ENCODE measurements at regions not wholly inside any gene's neighbourhood (a gene's known extent, or its start where the extent isn't known, plus 50 kb on each side); places are given as distances from the start of the nearest gene placed in this dataset.
"Not testable (repeated sequence)": the region's sequence is repeated elsewhere in the genome, so short reads cannot be mapped to it uniquely, and the experiment has no call there.

- DNase-seq (ENCODE audit: low spot score) (no peak), ATAC-seq (no peak)
- no peaks in the 10 kb centered on the region for H3K9me3 Mint-ChIP-seq
- no peak overlapping the region for H3K27ac Mint-ChIP-seq
- no peaks in the 10 kb centered on the region for H3K4me1 Mint-ChIP-seq (ENCODE audit: low read depth in 2 of 2)
- no peak overlapping the region for H3K4me3 Mint-ChIP-seq
- no peaks in the 10 kb centered on the region for H3K36me3 Mint-ChIP-seq
- no peaks in the 10 kb centered on the region for H3K27me3 Mint-ChIP-seq
These were observed 90.8 kb downstream of the GJA1 start for GRCh38 chr6:121526282-121526681.

- Mint-ChIP-seq H3K4me3 (no peak overlapping the region), H3K4me1 (ENCODE audit: low read depth in 2 of 2) (no peaks in the 10 kb centered on the region), H3K27ac (no peak overlapping the region), H3K36me3 (no peaks in the 10 kb centered on the region), H3K9me3 (no peaks in the 10 kb centered on the region), H3K27me3 (no peaks in the 10 kb centered on the region)
- no peak for ATAC-seq
- no peak for DNase-seq (ENCODE audit: low spot score)
These were observed 96.3 kb downstream of the GJA1 start for GRCh38 chr6:121531658-121532169.

GRCh38 chr6:121533321-121533841, 97.9 kb downstream of the GJA1 start:
- no peak overlapping the region for H3K27ac Mint-ChIP-seq
- no peak for ATAC-seq
- H3K9me3 Mint-ChIP-seq, result no peaks in the 10 kb centered on the region
- H3K27me3 Mint-ChIP-seq, result no peaks in the 10 kb centered on the region
- no peak for DNase-seq (ENCODE audit: low spot score)
- no peaks in the 10 kb centered on the region for H3K4me1 Mint-ChIP-seq (ENCODE audit: low read depth in 2 of 2)
- no peak overlapping the region for H3K4me3 Mint-ChIP-seq
- H3K36me3 Mint-ChIP-seq, result no peaks in the 10 kb centered on the region

- ATAC-seq, result no peak
- H3K36me3 Mint-ChIP-seq, result no peaks in the 10 kb centered on the region
These were observed 100.3 kb downstream of the GJA1 start for GRCh38 chr6:121535777-121536176.

GRCh38 chr6:121536345-121536744, 100.9 kb downstream of the GJA1 start:
- ATAC-seq, result no peak
- H3K27me3 Mint-ChIP-seq, result no peaks in the 10 kb centered on the region
- H3K27ac Mint-ChIP-seq, result no peak overlapping the region
- H3K4me1 Mint-ChIP-seq (ENCODE audit: low read depth in 2 of 2), result no peaks in the 10 kb centered on the region
- H3K36me3 Mint-ChIP-seq, result no peaks in the 10 kb centered on the region
- DNase-seq (ENCODE audit: low spot score), result no peak
- H3K9me3 Mint-ChIP-seq, result no peaks in the 10 kb centered on the region
- H3K4me3 Mint-ChIP-seq, result no peak overlapping the region

More at GRCh38 chr6:121535777-121536176, 100.3 kb downstream of the GJA1 start:
- H3K4me3 Mint-ChIP-seq, result no peak overlapping the region
- H3K27me3 Mint-ChIP-seq, result no peaks in the 10 kb centered on the region
- no peak overlapping the region for H3K27ac Mint-ChIP-seq
- DNase-seq (ENCODE audit: low spot score), result no peak
- H3K9me3 Mint-ChIP-seq, result no peaks in the 10 kb centered on the region
- no peaks in the 10 kb centered on the region for H3K4me1 Mint-ChIP-seq (ENCODE audit: low read depth in 2 of 2)

GRCh38 chr6:121539439-121539838, 104.0 kb downstream of the GJA1 start:
- DNase-seq (ENCODE audit: low spot score), result no peak
- ATAC-seq, result no peak
- H3K9me3 Mint-ChIP-seq, result no peaks in the 10 kb centered on the region
- no peaks in the 10 kb centered on the region for H3K4me1 Mint-ChIP-seq (ENCODE audit: low read depth in 2 of 2)
- H3K27ac Mint-ChIP-seq, result no peak overlapping the region
- H3K36me3 Mint-ChIP-seq, result no peaks in the 10 kb centered on the region
- no peak overlapping the region for H3K4me3 Mint-ChIP-seq
- H3K27me3 Mint-ChIP-seq, result no peaks in the 10 kb centered on the region

GRCh38 chr6:121540210-121540609, 104.8 kb downstream of the GJA1 start:
- H3K27ac Mint-ChIP-seq, result no peak overlapping the region
- H3K9me3 Mint-ChIP-seq, result no peaks in the 10 kb centered on the region
- DNase-seq (ENCODE audit: low spot score) (no peak), ATAC-seq (no peak)
- H3K4me3 Mint-ChIP-seq, result no peak overlapping the region
- H3K4me1 Mint-ChIP-seq (ENCODE audit: low read depth in 2 of 2), result no peaks in the 10 kb centered on the region
- H3K27me3 Mint-ChIP-seq, result no peaks in the 10 kb centered on the region
- H3K36me3 Mint-ChIP-seq, result no peaks in the 10 kb centered on the region

GRCh38 chr6:121544691-121545090, 109.2 kb downstream of the GJA1 start:
- Mint-ChIP-seq H3K27me3 (no peaks in the 10 kb centered on the region), H3K27ac (no peak overlapping the region), H3K9me3 (no peaks in the 10 kb centered on the region), H3K36me3 (no peaks in the 10 kb centered on the region), H3K4me1 (ENCODE audit: low read depth in 2 of 2) (no peaks in the 10 kb centered on the region), H3K4me3 (no peak overlapping the region)
- no peak for DNase-seq (ENCODE audit: low spot score)
- ATAC-seq, result no peak

- Mint-ChIP-seq H3K36me3 (no peaks in the 10 kb centered on the region), H3K4me3 (no peak overlapping the region), H3K27me3 (no peaks in the 10 kb centered on the region), H3K9me3 (no peaks in the 10 kb centered on the region), H3K27ac (no peak overlapping the region), H3K4me1 (ENCODE audit: low read depth in 2 of 2) (no peaks in the 10 kb centered on the region)
- ATAC-seq (no peak), DNase-seq (ENCODE audit: low spot score) (no peak)
These were observed 112.7 kb downstream of the GJA1 start for GRCh38 chr6:121548131-121548530.

- H3K9me3 Mint-ChIP-seq, result no peaks in the 10 kb centered on the region
- H3K27me3 Mint-ChIP-seq, result no peaks in the 10 kb centered on the region
- H3K27ac Mint-ChIP-seq, result no peak overlapping the region
- no peaks in the 10 kb centered on the region for H3K4me1 Mint-ChIP-seq (ENCODE audit: low read depth in 2 of 2)
- no peak overlapping the region for H3K4me3 Mint-ChIP-seq
- no peak for DNase-seq (ENCODE audit: low spot score)
- no peak for ATAC-seq
- H3K36me3 Mint-ChIP-seq, result no peaks in the 10 kb centered on the region
These were observed 114.3 kb downstream of the GJA1 start for GRCh38 chr6:121549736-121550135.

GRCh38 chr6:121550491-121551010, 115.1 kb downstream of the GJA1 start:
- Mint-ChIP-seq H3K27me3 (no peaks in the 10 kb centered on the region), H3K9me3 (no peaks in the 10 kb centered on the region), H3K36me3 (no peaks in the 10 kb centered on the region), H3K27ac (no peak overlapping the region), H3K4me3 (no peak overlapping the region), H3K4me1 (ENCODE audit: low read depth in 2 of 2) (no peaks in the 10 kb centered on the region)
- ATAC-seq (no peak), DNase-seq (ENCODE audit: low spot score) (no peak)

GRCh38 chr6:121555201-121555600, 119.8 kb downstream of the GJA1 start:
- no peak overlapping the region for H3K27ac Mint-ChIP-seq
- H3K4me1 Mint-ChIP-seq (ENCODE audit: low read depth in 2 of 2), result no peaks in the 10 kb centered on the region
- ATAC-seq (no peak), DNase-seq (ENCODE audit: low spot score) (no peak)
- H3K27me3 Mint-ChIP-seq, result no peaks in the 10 kb centered on the region
- no peaks in the 10 kb centered on the region for H3K36me3 Mint-ChIP-seq
- H3K4me3 Mint-ChIP-seq, result no peak overlapping the region
- H3K9me3 Mint-ChIP-seq, result peaks cover 8% of the 10 kb centered on the region

- H3K36me3 Mint-ChIP-seq; H3K27ac Mint-ChIP-seq; ATAC-seq; DNase-seq (ENCODE audit: low spot score); H3K27me3 Mint-ChIP-seq; H3K9me3 Mint-ChIP-seq; H3K4me3 Mint-ChIP-seq; H3K4me1 Mint-ChIP-seq (ENCODE audit: low read depth in 2 of 2): not testable (repeated sequence)
These were observed 120.7 kb downstream of the GJA1 start for GRCh38 chr6:121556149-121556548.

GRCh38 chr6:121557146-121557940, 121.9 kb downstream of the GJA1 start:
- Mint-ChIP-seq H3K27ac (no peak overlapping the region), H3K9me3 (peaks cover 8% of the 10 kb centered on the region), H3K4me1 (ENCODE audit: low read depth in 2 of 2) (no peaks in the 10 kb centered on the region), H3K27me3 (no peaks in the 10 kb centered on the region), H3K36me3 (no peaks in the 10 kb centered on the region), H3K4me3 (no peak overlapping the region)
- DNase-seq (ENCODE audit: low spot score), result no peak
- no peak for ATAC-seq

Data from natural killer cell treated with Interleukin-12 subunit alpha and Interleukin-12 subunit beta and Interleukin-15 and Interleukin-18, amount 100 ng/mL, for 72 hours (primary cell).